Epithelial cell of esophagus (primary cell): ENCODE measurements at regions not wholly inside any gene's neighbourhood (a gene's known extent, or its start where the extent isn't known, plus 50 kb on each side); places are given as distances from the start of the nearest gene placed in this dataset.
A peak's percentile ranks its signal among the peaks of the same experiment; 100 is the strongest.

Experiments used
- DNase-seq: peaks from one replicate; pipeline ENCODE4 v3.0.0; 2010; ENCODE audit warnings: low read depth
- H3K4me3 ChIP-seq: 2 replicates; pipeline ENCODE4 v1.5.1; 2011; ENCODE audit warnings: mild to moderate bottlenecking, low read length, control low read depth
- CTCF ChIP-seq: IDR thresholded peaks from 2 replicates; pipeline ENCODE4 v1.5.1; 2011; ENCODE audit warnings: low read depth, mild to moderate bottlenecking, low read length, control low read depth, inconsistent platforms; ENCODE audit not compliant: insufficient read depth; ENCODE audit errors: missing control alignments

- peak; percentile 78 for DNase-seq
- no peak overlapping the region for H3K4me3 ChIP-seq
- no peak for TF ChIP-seq CTCF
These were observed 270.0 kb upstream of the PEX5L start for GRCh38 chr3:180306691-180307090.

GRCh38 chr3:180311242-180311641 lies 274.5 kb upstream of the PEX5L start:
- no peak for DNase-seq
- no peak for TF ChIP-seq CTCF
- H3K4me3 ChIP-seq: no peak overlapping the region

GRCh38 chr3:180316321-180316720 lies 279.6 kb upstream of the PEX5L start:
- TF ChIP-seq CTCF: no peak
- no peak for DNase-seq
- H3K4me3 ChIP-seq: no peak overlapping the region

GRCh38 chr3:180319461-180319860 lies 282.5 kb upstream of the TTC14 start:
- no peak for TF ChIP-seq CTCF
- no peak overlapping the region for H3K4me3 ChIP-seq
- DNase-seq: no peak

- DNase-seq: no peak
- TF ChIP-seq CTCF: no peak
These were observed 281.3 kb upstream of the TTC14 start for GRCh38 chr3:180320631-180321030.

GRCh38 chr3:180321534-180321933 lies 280.4 kb upstream of the TTC14 start:
- no peak overlapping the region for H3K4me3 ChIP-seq
- no peak for TF ChIP-seq CTCF
- no peak for DNase-seq

More at GRCh38 chr3:180320631-180321030, 281.3 kb upstream of the TTC14 start:
- H3K4me3 ChIP-seq: no peak overlapping the region

GRCh38 chr3:180322829-180323228 lies 279.1 kb upstream of the TTC14 start:
- no peak for TF ChIP-seq CTCF
- no peak overlapping the region for H3K4me3 ChIP-seq
- no peak for DNase-seq
